HepG2 (cell line): ENCODE measurements at regions not wholly inside any gene's neighbourhood (a gene's known extent, or its start where the extent isn't known, plus 50 kb on each side); places are given as distances from the start of the nearest gene placed in this dataset.

Source experiments
- ATAC-seq: fragments of 200-7000 bp; cut with Tn5 transposase; 3 replicates; pipeline ENCODE4 v1.9.1; 2020; ENCODE audit warnings: mild to moderate bottlenecking, moderate library complexity
- BruUV-seq: library from RNA; stranded (reverse); fragments of 400-500 nt; replicated peaks from 2 replicates; lab custom pipeline; 2021; lab: Mats Ljungman, UMichigan
- CTCF ChIA-PET: fragments of 300-600 bp; formaldehyde crosslinking; extraction: SDS; loops from one replicate; lab custom pipeline; 2021; ENCODE audit warnings: low total read pairs, inconsistent platforms, low intra/inter-chr PET ratio; lab: Yijun Ruan, JAX
- POLR2A ChIA-PET: fragments of 350-600 bp; sonication (Branson Sonifier 250); formaldehyde crosslinking; loops from one replicate; lab custom pipeline; 2020; ENCODE audit warnings: antibody characterized with exemption, inconsistent platforms; lab: Yijun Ruan, JAX
- DNase-seq: peaks from one replicate; pipeline ENCODE4 v3.0.0-alpha.2; 2015; ENCODE audit warnings: low spot score
- FAIRE-seq: peaks from 3 replicates; lab custom pipeline; 2011; peaks lifted over from hg19 to GRCh38; lab: Jason Lieb, UNC
- H2AFZ ChIP-seq: one replicate; pipeline ENCODE4 v1.6.1; 2011; ENCODE audit warnings: low read length, inconsistent platforms
- H3K27ac ChIP-seq: fragments of 300-600 bp; 3 replicates; pipeline ENCODE4 v1.8.0; 2011; ENCODE audit warnings: mixed run types, mild to moderate bottlenecking, mixed read lengths, low read length, inconsistent platforms; ENCODE audit not compliant: insufficient read depth; ENCODE audit errors: extremely low read length
- H3K27me3 ChIP-seq, 2 experiments: fragments of 200-600 bp in 1 of 2; 2 replicates in 1 of 2; 3 replicates in 1 of 2; pipeline versions ENCODE4 v1.6.0 to v1.8.0; 2011; ENCODE audit warnings: low read length in 2 of 2, mild to moderate bottlenecking in 2 of 2, moderate library complexity in 2 of 2, inconsistent platforms in 1 of 2; ENCODE audit not compliant: insufficient read depth in 2 of 2, control insufficient read depth in 1 of 2
- H3K36me3 ChIP-seq, 2 experiments: fragments of 200-600 bp in 1 of 2; replicated peaks in 1 of 2; 2 replicates in 1 of 2; 3 replicates in 1 of 2; pipeline versions ENCODE4 v1.5.1 to v1.8.0; 2011; ENCODE audit warnings: low read length in 2 of 2, inconsistent platforms in 1 of 2; ENCODE audit not compliant: insufficient read depth in 2 of 2, control insufficient read depth in 1 of 2
- H3K4me1 ChIP-seq: 2 replicates; pipeline ENCODE4 v1.5.1; 2012; ENCODE audit warnings: low read length, inconsistent platforms; ENCODE audit not compliant: insufficient read depth
- H3K4me2 ChIP-seq: 2 replicates; pipeline ENCODE4 v1.6.0; 2011; ENCODE audit warnings: low read depth, low read length, inconsistent platforms
- H3K4me3 ChIP-seq, 3 experiments: fragments of 200-600 bp in 1 of 3; sonication (generic), shearing (Covaris generic) in 1 of 3; replicated peaks in 1 of 3; 2 replicates each; pipeline ENCODE4 v1.5.1; 2011 to 2016; ENCODE audit warnings: low read length in 3 of 3, inconsistent platforms in 2 of 3, low read depth in 2 of 3, mild to moderate bottlenecking in 2 of 3, control low read depth in 1 of 3, mixed read lengths in 1 of 3; ENCODE audit not compliant: insufficient read depth in 1 of 3
- H3K79me2 ChIP-seq: one replicate; pipeline ENCODE4 v1.6.1; 2011; ENCODE audit warnings: low read length, inconsistent platforms; ENCODE audit not compliant: insufficient read depth
- H3K9ac ChIP-seq: 2 replicates; pipeline ENCODE4 v1.6.0; 2011; ENCODE audit warnings: mild to moderate bottlenecking, low read depth, low read length, inconsistent platforms; ENCODE audit not compliant: insufficient read depth
- H3K9me3 ChIP-seq: 2 replicates; pipeline ENCODE4 v1.5.1; 2012; ENCODE audit warnings: mild to moderate bottlenecking, low read length
- H4K20me1 ChIP-seq: 2 replicates; pipeline ENCODE4 v1.6.0; 2011; ENCODE audit warnings: inconsistent platforms, mild to moderate bottlenecking, low read length, moderate library complexity; ENCODE audit not compliant: insufficient read depth
- CEBPG ChIP-seq: IDR thresholded peaks from 2 replicates; pipeline ENCODE4 v1.6.1; 2016
- FOXK1 ChIP-seq: sonication (generic); formaldehyde crosslinking; IDR thresholded peaks from 2 replicates; pipeline ENCODE4 v1.4.0; 2020; ENCODE audit warnings: low read depth, missing genetic modification reagents, borderline replicate concordance
- MED13 ChIP-seq: sonication (generic); formaldehyde crosslinking; IDR thresholded peaks from 2 replicates; pipeline ENCODE4 v1.5.0; 2020; ENCODE audit warnings: missing genetic modification reagents
- MXI1 ChIP-seq: IDR thresholded peaks from 3 replicates; pipeline ENCODE4 v1.6.1; 2012; ENCODE audit warnings: low read depth, low read length, inconsistent platforms, borderline replicate concordance
- RORA ChIP-seq: sonication (generic); formaldehyde crosslinking; IDR thresholded peaks from 2 replicates; pipeline ENCODE4 v1.5.0; 2020; ENCODE audit warnings: mild to moderate bottlenecking, missing genetic modification reagents, moderate library complexity
- SMARCE1 ChIP-seq: fragments of 450-650 bp; IDR thresholded peaks from 2 replicates; pipeline ENCODE4 v1.6.1; 2017; ENCODE audit warnings: borderline replicate concordance
- SNAI1 ChIP-seq: sonication (generic); formaldehyde crosslinking; IDR thresholded peaks from 2 replicates; pipeline ENCODE4 v1.5.0; 2020; ENCODE audit warnings: mild to moderate bottlenecking, missing genetic modification reagents, borderline replicate concordance
- ZBTB42 ChIP-seq: sonication (generic); formaldehyde crosslinking; IDR thresholded peaks from 2 replicates; pipeline ENCODE4 v1.5.0; 2020; ENCODE audit warnings: mild to moderate bottlenecking, missing genetic modification reagents
- ZFP41 ChIP-seq: sonication (generic); formaldehyde crosslinking; IDR thresholded peaks from 2 replicates; pipeline ENCODE4 v1.4.0; 2020; ENCODE audit warnings: mild to moderate bottlenecking, missing genetic modification reagents, borderline replicate concordance
- ZNF234 ChIP-seq: sonication (generic); formaldehyde crosslinking; conservative IDR thresholded peaks from 2 replicates; pipeline ENCODE4 v1.5.1; 2020; ENCODE audit warnings: mild to moderate bottlenecking, missing genetic modification reagents
- ZNF335 ChIP-seq: sonication (generic); formaldehyde crosslinking; IDR thresholded peaks from 2 replicates; pipeline ENCODE4 v1.4.0; 2020; ENCODE audit warnings: missing genetic modification reagents
- ZNF569 ChIP-seq: sonication (generic); formaldehyde crosslinking; IDR thresholded peaks from 2 replicates; pipeline ENCODE4 v1.5.0; 2020; ENCODE audit warnings: mild to moderate bottlenecking, missing genetic modification reagents, moderate library complexity, borderline replicate concordance
- ZNF589 ChIP-seq: sonication (generic); formaldehyde crosslinking; conservative IDR thresholded peaks from 2 replicates; pipeline ENCODE4 v1.8.0; 2022; ENCODE audit warnings: mild to moderate bottlenecking, moderate library complexity, missing genetic modification reagents
- ZNF768 ChIP-seq: sonication (generic); formaldehyde crosslinking; IDR thresholded peaks from 2 replicates; pipeline ENCODE4 v1.4.0; 2020; ENCODE audit warnings: missing genetic modification reagents
- in situ Hi-C: cut with HindIII; loops from 2 replicates; pipeline ENCODE4 v1.10.0; 2017; ENCODE audit warnings: low pct_unique_long_range_greater_than_20kb; ENCODE audit not compliant: extremely low pct_ligation_motif_present
- intact Hi-C: fragments of 100-400 bp; cut with micrococcal nuclease; formaldehyde crosslinking; loops from one replicate; pipeline ENCODE4 v1.10.0; 2022; ENCODE audit not compliant: unreplicated experiment
- TF ChIP-seq, protein P1 (sequence below): IDR thresholded peaks from 2 replicates; pipeline ENCODE4 v1.6.1; 2018; ENCODE audit warnings: missing genetic modification reagents
- TF ChIP-seq, protein P2 (sequence below): sonication (generic); formaldehyde crosslinking; conservative IDR thresholded peaks from 2 replicates; pipeline ENCODE4 v1.8.0; 2022; ENCODE audit warnings: low read depth, missing genetic modification reagents
- TF ChIP-seq, protein P3 (sequence below): sonication (generic); formaldehyde crosslinking; IDR thresholded peaks from 2 replicates; pipeline ENCODE4 v1.5.0; 2020; ENCODE audit warnings: missing genetic modification reagents
- TF ChIP-seq, protein P4 (sequence below): IDR thresholded peaks from 2 replicates; pipeline ENCODE4 v1.6.1; 2012; ENCODE audit warnings: inconsistent platforms

DNA sequence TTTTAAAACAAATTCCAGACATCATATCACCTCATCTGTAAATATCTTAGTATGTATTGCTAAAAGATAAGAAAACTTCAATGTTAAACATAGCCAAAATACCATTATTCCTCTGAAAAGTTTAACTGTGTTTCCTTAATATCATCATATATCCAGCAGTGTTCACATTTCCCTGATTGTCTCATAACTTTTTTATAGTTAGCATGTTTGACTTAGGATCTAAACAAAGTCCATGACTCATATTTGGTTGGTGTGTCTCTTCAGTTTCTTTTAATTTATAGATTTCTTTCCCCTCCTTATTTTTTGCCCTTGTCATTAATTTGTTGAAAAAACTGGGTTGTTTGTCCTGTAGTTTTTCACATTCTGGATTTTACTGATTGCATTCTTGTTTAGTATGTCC lies 163.0 kb downstream of the RPS12 start:
- POLR2A ChIA-PET, result no interaction called here
- no peak overlapping the region for H3K4me3 ChIP-seq
- DNase-seq (no peak), ATAC-seq (no peak), FAIRE-seq (no peak)
- no peaks in the 10 kb centered on the region for H3K36me3 ChIP-seq
- no peak overlapping the region for H3K9ac ChIP-seq
- no peak overlapping the region for H3K27ac ChIP-seq
- H3K4me2 ChIP-seq, result no peak overlapping the region
- TF ChIP-seq ZFP41 (CRISPR knock-in tag) (no peak), SNAI1 (no peak), ZNF569 (no peak), ZNF335 (no peak), ZNF768 (CRISPR knock-in tag) (no peak), SMARCE1 (no peak), MED13 (no peak), FOXK1 (CRISPR knock-in tag) (no peak), MXI1 (no peak), ZNF234 (no peak), ZNF589 (no peak), ZBTB42 (CRISPR knock-in tag) (no peak), CEBPG (CRISPR knock-in tag) (no peak), RORA (CRISPR knock-in tag) (no peak)
- TF ChIP-seq, protein P1, sequence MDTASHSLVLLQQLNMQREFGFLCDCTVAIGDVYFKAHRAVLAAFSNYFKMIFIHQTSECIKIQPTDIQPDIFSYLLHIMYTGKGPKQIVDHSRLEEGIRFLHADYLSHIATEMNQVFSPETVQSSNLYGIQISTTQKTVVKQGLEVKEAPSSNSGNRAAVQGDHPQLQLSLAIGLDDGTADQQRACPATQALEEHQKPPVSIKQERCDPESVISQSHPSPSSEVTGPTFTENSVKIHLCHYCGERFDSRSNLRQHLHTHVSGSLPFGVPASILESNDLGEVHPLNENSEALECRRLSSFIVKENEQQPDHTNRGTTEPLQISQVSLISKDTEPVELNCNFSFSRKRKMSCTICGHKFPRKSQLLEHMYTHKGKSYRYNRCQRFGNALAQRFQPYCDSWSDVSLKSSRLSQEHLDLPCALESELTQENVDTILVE, result no peak
- TF ChIP-seq, protein P2, sequence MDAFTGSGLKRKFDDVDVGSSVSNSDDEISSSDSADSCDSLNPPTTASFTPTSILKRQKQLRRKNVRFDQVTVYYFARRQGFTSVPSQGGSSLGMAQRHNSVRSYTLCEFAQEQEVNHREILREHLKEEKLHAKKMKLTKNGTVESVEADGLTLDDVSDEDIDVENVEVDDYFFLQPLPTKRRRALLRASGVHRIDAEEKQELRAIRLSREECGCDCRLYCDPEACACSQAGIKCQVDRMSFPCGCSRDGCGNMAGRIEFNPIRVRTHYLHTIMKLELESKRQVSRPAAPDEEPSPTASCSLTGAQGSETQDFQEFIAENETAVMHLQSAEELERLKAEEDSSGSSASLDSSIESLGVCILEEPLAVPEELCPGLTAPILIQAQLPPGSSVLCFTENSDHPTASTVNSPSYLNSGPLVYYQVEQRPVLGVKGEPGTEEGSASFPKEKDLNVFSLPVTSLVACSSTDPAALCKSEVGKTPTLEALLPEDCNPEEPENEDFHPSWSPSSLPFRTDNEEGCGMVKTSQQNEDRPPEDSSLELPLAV (CRISPR knock-in tag), result no peak
- TF ChIP-seq, protein P3, sequence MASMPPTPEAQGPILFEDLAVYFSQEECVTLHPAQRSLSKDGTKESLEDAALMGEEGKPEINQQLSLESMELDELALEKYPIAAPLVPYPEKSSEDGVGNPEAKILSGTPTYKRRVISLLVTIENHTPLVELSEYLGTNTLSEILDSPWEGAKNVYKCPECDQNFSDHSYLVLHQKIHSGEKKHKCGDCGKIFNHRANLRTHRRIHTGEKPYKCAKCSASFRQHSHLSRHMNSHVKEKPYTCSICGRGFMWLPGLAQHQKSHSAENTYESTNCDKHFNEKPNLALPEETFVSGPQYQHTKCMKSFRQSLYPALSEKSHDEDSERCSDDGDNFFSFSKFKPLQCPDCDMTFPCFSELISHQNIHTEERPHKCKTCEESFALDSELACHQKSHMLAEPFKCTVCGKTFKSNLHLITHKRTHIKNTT (CRISPR knock-in tag), result no peak
- TF ChIP-seq, protein P4, sequence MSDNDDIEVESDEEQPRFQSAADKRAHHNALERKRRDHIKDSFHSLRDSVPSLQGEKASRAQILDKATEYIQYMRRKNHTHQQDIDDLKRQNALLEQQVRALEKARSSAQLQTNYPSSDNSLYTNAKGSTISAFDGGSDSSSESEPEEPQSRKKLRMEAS, result no peak
- BruUV-seq, result no TSS peak
- H3K27me3 ChIP-seq, result no peaks in the 10 kb centered on the region
- H3K79me2 ChIP-seq, result no peaks in the 10 kb centered on the region
- no peaks in the 10 kb centered on the region for H4K20me1 ChIP-seq
- no peak overlapping the region for H2AFZ ChIP-seq
- no peaks in the 10 kb centered on the region for H3K9me3 ChIP-seq
- H3K4me1 ChIP-seq, result no peaks in the 10 kb centered on the region
- CTCF ChIA-PET, result no interaction called here
- intact Hi-C loops (no loop called here), in situ Hi-C loops (no loop called here)
